CD4-positive, alpha-beta T cell treated with Interleukin-6 at 100 ng/mL for 8 hours (primary cell): ENCODE measurements at regions not wholly inside any gene's neighbourhood (a gene's known extent, or its start where the extent isn't known, plus 50 kb on each side); places are given as distances from the start of the nearest gene placed in this dataset.

ENCODE experiments used
- DNase-seq: peaks from one replicate; pipeline ENCODE4 v3.0.0-alpha.2; 2020; ENCODE audit warnings: mixed read lengths, low spot score

GRCh38 chr4:153137677-153138630 lies 66.3 kb upstream of the TRIM2 start:
- DNase-seq, result no peak

GRCh38 chr4:153138736-153139135 lies 65.5 kb upstream of the TRIM2 start:
- DNase-seq, result no peak

- no peak for DNase-seq
Measured at GRCh38 chr4:153140294-153140693, 63.9 kb upstream of the TRIM2 start.

- no peak for DNase-seq
Measured at GRCh38 chr4:153141238-153141637, 63.0 kb upstream of the TRIM2 start.

- peak; percentile 61 for DNase-seq
Measured at GRCh38 chr4:153142700-153143438, 61.4 kb upstream of the TRIM2 start.

- DNase-seq, result no peak
Measured at GRCh38 chr4:153143527-153144348, 60.5 kb upstream of the TRIM2 start.

GRCh38 chr4:153146031-153146430 lies 58.2 kb upstream of the TRIM2 start:
- DNase-seq, result no peak

GRCh38 chr4:153146961-153147360 lies 57.3 kb upstream of the TRIM2 start:
- DNase-seq, result no peak

- DNase-seq, result no peak
Measured at GRCh38 chr4:153148791-153149190, 55.5 kb upstream of the TRIM2 start.

- peak; percentile 19 for DNase-seq
Measured at GRCh38 chr4:153151535-153152455, 52.4 kb upstream of the TRIM2 start.

GRCh38 chr4:153152501-153153338 lies 51.5 kb upstream of the TRIM2 start:
- DNase-seq, result peak; percentile 55

- peak; percentile 76 for DNase-seq
Measured at GRCh38 chr4:153153339-153153871, 50.8 kb upstream of the TRIM2 start.

GRCh38 chr4:153154007-153154975 lies 50.0 kb upstream of the TRIM2 start:
- DNase-seq, result peak; percentile 45
